GM12878 (cell line): ENCODE measurements at regions not wholly inside any gene's neighbourhood (a gene's known extent, or its start where the extent isn't known, plus 50 kb on each side); places are given as distances from the start of the nearest gene placed in this dataset.

Experiments
- CTCF ChIP-seq, 3 experiments: IDR thresholded peaks in 2 of 3; conservative IDR thresholded peaks in 1 of 3; 2 replicates each; pipeline ENCODE4 v1.5.1; 2011; ENCODE audit warnings: low read depth in 3 of 3, low read length in 3 of 3, mild to moderate bottlenecking in 3 of 3, control low read depth in 2 of 3, moderate library complexity in 2 of 3, inconsistent platforms in 1 of 3, mixed read lengths in 1 of 3; ENCODE audit not compliant: control insufficient read depth in 2 of 3, insufficient read depth in 1 of 3; ENCODE audit errors: extremely low read depth in 1 of 3
- NR2C2 ChIP-seq: IDR thresholded peaks from 2 replicates; pipeline ENCODE4 v1.6.1; 2011; ENCODE audit warnings: borderline replicate concordance, low read depth; ENCODE audit not compliant: control insufficient read depth, insufficient read length
- POLR2AphosphoS5 ChIP-seq: IDR thresholded peaks from 2 replicates; pipeline ENCODE4 v1.6.1; 2011; ENCODE audit warnings: mild to moderate bottlenecking, low read length, inconsistent platforms
- POU2F2 ChIP-seq: IDR thresholded peaks from 3 replicates; pipeline ENCODE4 v1.6.1; 2011; ENCODE audit warnings: low read depth, mild to moderate bottlenecking, low read length, borderline replicate concordance
- REST ChIP-seq: IDR thresholded peaks from 2 replicates; pipeline ENCODE4 v1.6.1; 2012; ENCODE audit warnings: mild to moderate bottlenecking, low read depth, low read length
- SIN3A ChIP-seq: IDR thresholded peaks from 2 replicates; pipeline ENCODE4 v1.6.1; 2012; ENCODE audit warnings: low read depth, low read length, improper control_type of control experiment

- TF ChIP-seq POU2F2 (no peak), CTCF (IDR thresholded peaks at IDR 0.05 in 2 of 3, conservative IDR thresholded peaks at IDR 0.05 in 1 of 3; ENCODE audit: control insufficient read depth in 2 of 3, extremely low read depth in 1 of 3, insufficient read depth in 1 of 3, low read depth in 3 of 3, low read length in 3 of 3) (no peak), POLR2AphosphoS5 (no peak), SIN3A (no peak), REST (no peak), NR2C2 (no peak)
These were observed 581.9 kb downstream of the TUSC7 start for GRCh38 chr3:117291476-117291875.
